ENCODE measurements at regions not wholly inside any gene's neighbourhood (a gene's known extent, or its start where the extent isn't known, plus 50 kb on each side); places are given as distances from the start of the nearest gene placed in this dataset.

GRCh38 chr17:54838651-54839421 is 61.8 kb upstream of the TOM1L1 start:
- TF ChIP-seq EP300 (IDR thresholded peaks at IDR 0.05; ENCODE audit: borderline replicate concordance) (no peak), MAX (IDR thresholded peaks at IDR 0.05) (no peak), CREB1 (IDR thresholded peaks at IDR 0.05; ENCODE audit: low read depth) (no peak)
- TF ChIP-seq, protein P1, sequence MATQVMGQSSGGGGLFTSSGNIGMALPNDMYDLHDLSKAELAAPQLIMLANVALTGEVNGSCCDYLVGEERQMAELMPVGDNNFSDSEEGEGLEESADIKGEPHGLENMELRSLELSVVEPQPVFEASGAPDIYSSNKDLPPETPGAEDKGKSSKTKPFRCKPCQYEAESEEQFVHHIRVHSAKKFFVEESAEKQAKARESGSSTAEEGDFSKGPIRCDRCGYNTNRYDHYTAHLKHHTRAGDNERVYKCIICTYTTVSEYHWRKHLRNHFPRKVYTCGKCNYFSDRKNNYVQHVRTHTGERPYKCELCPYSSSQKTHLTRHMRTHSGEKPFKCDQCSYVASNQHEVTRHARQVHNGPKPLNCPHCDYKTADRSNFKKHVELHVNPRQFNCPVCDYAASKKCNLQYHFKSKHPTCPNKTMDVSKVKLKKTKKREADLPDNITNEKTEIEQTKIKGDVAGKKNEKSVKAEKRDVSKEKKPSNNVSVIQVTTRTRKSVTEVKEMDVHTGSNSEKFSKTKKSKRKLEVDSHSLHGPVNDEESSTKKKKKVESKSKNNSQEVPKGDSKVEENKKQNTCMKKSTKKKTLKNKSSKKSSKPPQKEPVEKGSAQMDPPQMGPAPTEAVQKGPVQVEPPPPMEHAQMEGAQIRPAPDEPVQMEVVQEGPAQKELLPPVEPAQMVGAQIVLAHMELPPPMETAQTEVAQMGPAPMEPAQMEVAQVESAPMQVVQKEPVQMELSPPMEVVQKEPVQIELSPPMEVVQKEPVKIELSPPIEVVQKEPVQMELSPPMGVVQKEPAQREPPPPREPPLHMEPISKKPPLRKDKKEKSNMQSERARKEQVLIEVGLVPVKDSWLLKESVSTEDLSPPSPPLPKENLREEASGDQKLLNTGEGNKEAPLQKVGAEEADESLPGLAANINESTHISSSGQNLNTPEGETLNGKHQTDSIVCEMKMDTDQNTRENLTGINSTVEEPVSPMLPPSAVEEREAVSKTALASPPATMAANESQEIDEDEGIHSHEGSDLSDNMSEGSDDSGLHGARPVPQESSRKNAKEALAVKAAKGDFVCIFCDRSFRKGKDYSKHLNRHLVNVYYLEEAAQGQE (IDR thresholded peaks at IDR 0.05; ENCODE audit: low read depth) = no peak

Data from Ishikawa (cell line).